Heart left ventricle (tissue), 13 donors: ENCODE measurements at regions not wholly inside any gene's neighbourhood (a gene's known extent, or its start where the extent isn't known, plus 50 kb on each side); places are given as distances from the start of the nearest gene placed in this dataset.

Experiments
- POLR2A ChIP-seq, 2 donors: fragments of 450-650 bp; IDR thresholded peaks; one replicate each; pipeline ENCODE4 v1.6.1; 2017; ENCODE audit warnings: antibody characterized with exemption in 2 of 2, mild to moderate bottlenecking in 2 of 2, moderate library complexity in 2 of 2
- TF ChIP-seq, protein P1 (sequence below), 12 donors: fragments of 200-600 bp; sonication (generic) in 4 of 12; IDR thresholded peaks; one replicate each; pipeline versions ENCODE4 v1.5.0 to v1.8.0; 2018 to 2022; ENCODE audit warnings: antibody characterized with exemption in 12 of 12, mild to moderate bottlenecking in 5 of 12
- donor health status: ischemic (EF 13 %, LVEDD 7.1; RV severe dilation, severe dysfunction).
- donor health status: DM: no; HTN: yes; CAD: no.
- donor health status: DM: no; HTN: no; CAD: no.
- donor health status: ischemic (EF 25% LVEDD 6.9; RV normal size, moderate dysfunction).
- donor health status: ischemic (EF 25% LVEDD 5.7; RV mildly dilated, moderate dysfunction).
- donor health status: ischemic (EF 35%, LVEDD 5.7; RV mildly dilated, moderate dysfunction).
- donor health status: nonischemic (EF 11% LVEDD 7.7; RV severe dilation, severe dysfunction).
- donor health status: DM: yes; HTN: yes; CAD: no.
- donor health status: PGD.
- donor health status: ischemic (EF 29% LVEDD 5.4; RV normal size, mild dysfunction).
- donor health status: nonischemic (EF 23%, LVEDD 6.1; RV moderate dilation, normal function).

DNA sequence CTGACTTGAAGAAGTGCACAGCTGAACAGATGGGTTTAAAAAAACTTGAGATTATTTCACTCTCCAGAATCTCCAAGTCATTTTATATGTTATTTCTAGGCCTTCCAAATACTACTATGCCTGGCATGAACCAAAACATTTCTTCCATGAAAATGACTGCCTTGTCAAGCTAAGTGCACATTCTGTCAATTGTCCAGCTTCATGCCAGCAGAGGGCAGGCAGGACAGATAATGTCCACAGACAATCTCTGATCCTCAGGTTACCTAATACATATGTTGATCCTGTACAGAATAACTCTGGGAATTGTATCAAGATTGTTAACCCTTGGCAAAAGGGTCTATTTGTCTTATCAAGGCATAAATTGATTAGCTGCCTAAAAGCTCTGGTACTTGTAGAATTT, 229.5 kb downstream of the AASDHPPT start:
- TF ChIP-seq, protein P1, sequence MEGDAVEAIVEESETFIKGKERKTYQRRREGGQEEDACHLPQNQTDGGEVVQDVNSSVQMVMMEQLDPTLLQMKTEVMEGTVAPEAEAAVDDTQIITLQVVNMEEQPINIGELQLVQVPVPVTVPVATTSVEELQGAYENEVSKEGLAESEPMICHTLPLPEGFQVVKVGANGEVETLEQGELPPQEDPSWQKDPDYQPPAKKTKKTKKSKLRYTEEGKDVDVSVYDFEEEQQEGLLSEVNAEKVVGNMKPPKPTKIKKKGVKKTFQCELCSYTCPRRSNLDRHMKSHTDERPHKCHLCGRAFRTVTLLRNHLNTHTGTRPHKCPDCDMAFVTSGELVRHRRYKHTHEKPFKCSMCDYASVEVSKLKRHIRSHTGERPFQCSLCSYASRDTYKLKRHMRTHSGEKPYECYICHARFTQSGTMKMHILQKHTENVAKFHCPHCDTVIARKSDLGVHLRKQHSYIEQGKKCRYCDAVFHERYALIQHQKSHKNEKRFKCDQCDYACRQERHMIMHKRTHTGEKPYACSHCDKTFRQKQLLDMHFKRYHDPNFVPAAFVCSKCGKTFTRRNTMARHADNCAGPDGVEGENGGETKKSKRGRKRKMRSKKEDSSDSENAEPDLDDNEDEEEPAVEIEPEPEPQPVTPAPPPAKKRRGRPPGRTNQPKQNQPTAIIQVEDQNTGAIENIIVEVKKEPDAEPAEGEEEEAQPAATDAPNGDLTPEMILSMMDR (IDR thresholded peaks at IDR 0.05), result no peak
- TF ChIP-seq POLR2A (IDR thresholded peaks at IDR 0.05), result no peak
